ENCODE measurements at regions not wholly inside any gene's neighbourhood (a gene's known extent, or its start where the extent isn't known, plus 50 kb on each side); places are given as distances from the start of the nearest gene placed in this dataset.

DNA sequence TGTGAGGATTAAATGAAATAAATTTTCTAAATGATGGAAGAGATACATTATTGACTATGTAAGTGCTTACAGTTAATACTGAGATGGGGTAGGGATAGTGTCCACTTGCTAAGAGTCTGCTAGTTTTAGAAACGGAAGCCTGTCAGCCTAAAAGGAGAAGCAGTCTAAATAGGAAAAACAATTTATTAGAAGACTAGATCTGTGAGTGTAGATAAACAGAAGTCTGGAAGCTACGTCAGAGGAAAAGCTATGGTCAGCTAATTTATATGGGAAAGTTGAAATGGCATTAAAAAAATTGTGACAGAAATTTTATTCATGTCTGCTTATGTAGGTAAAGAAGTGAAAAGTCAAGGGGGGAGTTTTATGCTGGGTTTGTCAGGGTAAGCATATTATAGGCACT is 1338.4 kb upstream of the CHAC2 start:
- FAIRE-seq, result no peak

DNA sequence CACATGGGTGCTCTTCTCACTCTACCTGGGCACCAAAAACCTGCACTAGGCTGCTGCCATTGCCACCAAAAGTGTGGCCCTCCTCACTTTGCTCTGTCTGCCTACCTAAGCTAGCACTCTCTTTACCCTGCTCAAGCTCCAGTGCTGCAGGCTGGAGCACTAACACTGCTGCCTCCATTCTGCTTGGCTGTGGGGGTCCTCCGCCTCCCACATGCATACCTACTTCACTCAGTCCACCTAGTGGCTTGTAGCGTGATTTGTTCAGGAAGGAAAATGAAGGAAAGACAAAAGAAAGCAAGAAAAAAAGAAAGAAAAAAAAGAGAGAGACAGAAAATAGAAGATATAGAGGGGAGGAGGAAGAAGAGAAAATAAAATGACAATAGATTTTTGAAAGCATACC is 1339.4 kb upstream of the CHAC2 start:
- dilution Hi-C loops (cut with MboI; ENCODE audit: extremely low pct_ligation_motif_present, low sequenced_read_pairs), result no loop called here

More for the DNA sequence above, 1338.4 kb upstream of the CHAC2 start:
- Histone ChIP-seq H3K4me1 (ENCODE audit: control insufficient read depth, extremely low read depth, insufficient read depth, low read length) (no peaks in the 10 kb centered on the region), H3K36me3 (ENCODE audit: control insufficient read depth in 2 of 2, extremely low read depth in 1 of 2, insufficient read depth in 2 of 2, low read length in 2 of 2) (no peaks in the 10 kb centered on the region), H3K4me2 (ENCODE audit: control insufficient read depth, extremely low read depth, insufficient read depth, low read depth, low read length) (no peak overlapping the region), H4K20me1 (ENCODE audit: control insufficient read depth, extremely low read depth, insufficient read depth, low read length) (no peaks in the 10 kb centered on the region), H3K9me3 (ENCODE audit: control insufficient read depth, low read depth, low read length) (no peaks in the 10 kb centered on the region), H3K27ac (ENCODE audit: control insufficient read depth, insufficient read depth, low read length) (no peak overlapping the region), H3K79me2 (ENCODE audit: control insufficient read depth, insufficient read depth, low read length) (no peaks in the 10 kb centered on the region), H3K4me3 (ENCODE audit: control insufficient read depth in 2 of 3, extremely low read depth in 1 of 3, insufficient read depth in 2 of 3, low read depth in 1 of 3, low read length in 3 of 3) (no peak overlapping the region), H3K9ac (ENCODE audit: control insufficient read depth, extremely low read depth, insufficient read depth, low read length) (no peak overlapping the region), H2AFZ (ENCODE audit: control insufficient read depth, low read length) (no peak overlapping the region), H3K27me3 (ENCODE audit: control insufficient read depth, extremely low read depth, insufficient read depth, low read length) (no peaks in the 10 kb centered on the region), H3K9me1 (ENCODE audit: control insufficient read depth, extremely low read depth, insufficient read depth, low read length) (no peaks in the 10 kb centered on the region)
- no peak for TF ChIP-seq EZH2 (IDR thresholded peaks at IDR 0.05; ENCODE audit: low read length)
- TF ChIP-seq, protein P1, sequence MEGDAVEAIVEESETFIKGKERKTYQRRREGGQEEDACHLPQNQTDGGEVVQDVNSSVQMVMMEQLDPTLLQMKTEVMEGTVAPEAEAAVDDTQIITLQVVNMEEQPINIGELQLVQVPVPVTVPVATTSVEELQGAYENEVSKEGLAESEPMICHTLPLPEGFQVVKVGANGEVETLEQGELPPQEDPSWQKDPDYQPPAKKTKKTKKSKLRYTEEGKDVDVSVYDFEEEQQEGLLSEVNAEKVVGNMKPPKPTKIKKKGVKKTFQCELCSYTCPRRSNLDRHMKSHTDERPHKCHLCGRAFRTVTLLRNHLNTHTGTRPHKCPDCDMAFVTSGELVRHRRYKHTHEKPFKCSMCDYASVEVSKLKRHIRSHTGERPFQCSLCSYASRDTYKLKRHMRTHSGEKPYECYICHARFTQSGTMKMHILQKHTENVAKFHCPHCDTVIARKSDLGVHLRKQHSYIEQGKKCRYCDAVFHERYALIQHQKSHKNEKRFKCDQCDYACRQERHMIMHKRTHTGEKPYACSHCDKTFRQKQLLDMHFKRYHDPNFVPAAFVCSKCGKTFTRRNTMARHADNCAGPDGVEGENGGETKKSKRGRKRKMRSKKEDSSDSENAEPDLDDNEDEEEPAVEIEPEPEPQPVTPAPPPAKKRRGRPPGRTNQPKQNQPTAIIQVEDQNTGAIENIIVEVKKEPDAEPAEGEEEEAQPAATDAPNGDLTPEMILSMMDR (optimal IDR thresholded peaks at IDR 0.05 in 1 of 3, IDR thresholded peaks at IDR 0.05 in 1 of 3, conservative IDR thresholded peaks at IDR 0.05 in 1 of 3; ENCODE audit: extremely low read depth in 1 of 3, insufficient read depth in 2 of 3, low read length in 3 of 3), result no peak
- dilution Hi-C loops (cut with MboI; ENCODE audit: extremely low pct_ligation_motif_present, low sequenced_read_pairs), result no loop called here
- DNase-seq (ENCODE audit: low read depth, low spot score), result no peak

More for the DNA sequence above, 1339.4 kb upstream of the CHAC2 start:
- no peak for DNase-seq (ENCODE audit: low read depth, low spot score)
- Histone ChIP-seq H3K9ac (ENCODE audit: control insufficient read depth, extremely low read depth, insufficient read depth, low read length) (no peak overlapping the region), H3K27me3 (ENCODE audit: control insufficient read depth, extremely low read depth, insufficient read depth, low read length) (no peaks in the 10 kb centered on the region), H3K4me2 (ENCODE audit: control insufficient read depth, extremely low read depth, insufficient read depth, low read depth, low read length) (no peak overlapping the region), H3K9me3 (ENCODE audit: control insufficient read depth, low read depth, low read length) (no peaks in the 10 kb centered on the region), H2AFZ (ENCODE audit: control insufficient read depth, low read length) (no peak overlapping the region), H4K20me1 (ENCODE audit: control insufficient read depth, extremely low read depth, insufficient read depth, low read length) (no peaks in the 10 kb centered on the region), H3K27ac (ENCODE audit: control insufficient read depth, insufficient read depth, low read length) (no peak overlapping the region), H3K36me3 (ENCODE audit: control insufficient read depth in 2 of 2, extremely low read depth in 1 of 2, insufficient read depth in 2 of 2, low read length in 2 of 2) (no peaks in the 10 kb centered on the region), H3K9me1 (ENCODE audit: control insufficient read depth, extremely low read depth, insufficient read depth, low read length) (no peaks in the 10 kb centered on the region), H3K4me1 (ENCODE audit: control insufficient read depth, extremely low read depth, insufficient read depth, low read length) (no peaks in the 10 kb centered on the region), H3K79me2 (ENCODE audit: control insufficient read depth, insufficient read depth, low read length) (no peaks in the 10 kb centered on the region), H3K4me3 (ENCODE audit: control insufficient read depth in 2 of 3, extremely low read depth in 1 of 3, insufficient read depth in 2 of 3, low read depth in 1 of 3, low read length in 3 of 3) (no peak overlapping the region)
- FAIRE-seq, result no peak
- TF ChIP-seq EZH2 (IDR thresholded peaks at IDR 0.05; ENCODE audit: low read length), result no peak
- TF ChIP-seq, protein P1 (optimal IDR thresholded peaks at IDR 0.05 in 1 of 3, IDR thresholded peaks at IDR 0.05 in 1 of 3, conservative IDR thresholded peaks at IDR 0.05 in 1 of 3; ENCODE audit: extremely low read depth in 1 of 3, insufficient read depth in 2 of 3, low read length in 3 of 3), result no peak
